ENCODE measurements at regions not wholly inside any gene's neighbourhood (a gene's known extent, or its start where the extent isn't known, plus 50 kb on each side); places are given as distances from the start of the nearest gene placed in this dataset.

- H3K9me3 ChIP-seq = no peaks in the 10 kb centered on the region
- H3K27me3 ChIP-seq (replicated peaks; ENCODE audit: insufficient read depth) = no peaks in the 10 kb centered on the region
- TF ChIP-seq CTCF (IDR thresholded peaks at IDR 0.05) (no peak), POLR2A (IDR thresholded peaks at IDR 0.05) (no peak), POLR2AphosphoS5 (IDR thresholded peaks at IDR 0.05) (no peak)
- H3K36me3 ChIP-seq = no peaks in the 10 kb centered on the region
- 60% methylated on average over 2 of the region's 2 CpGs for WGBS
- H3K4me3 ChIP-seq = no peak overlapping the region
- intact Hi-C loops (cut with DNase I) = no loop called here
- H3K27ac ChIP-seq = no peak overlapping the region
- no peaks in the 10 kb centered on the region for H3K4me1 ChIP-seq (replicated peaks)
- DNase-seq (ENCODE audit: low spot score) = no peak
These were observed 722.0 kb upstream of the ADAMTS16 start for GRCh38 chr5:4418084-4418483.

GRCh38 chr5:4419281-4419680, 720.8 kb upstream of the ADAMTS16 start:
- 69% methylated on average over 8 of the region's 8 CpGs for WGBS

GRCh38 chr5:4420177-4420576, 720.0 kb upstream of the ADAMTS16 start:
- 89% methylated on average over 3 of the region's 3 CpGs for WGBS
- Histone ChIP-seq H3K27me3 (replicated peaks; ENCODE audit: insufficient read depth) (no peaks in the 10 kb centered on the region), H3K9me3 (no peaks in the 10 kb centered on the region), H3K27ac (no peak overlapping the region), H3K4me3 (no peak overlapping the region), H3K36me3 (no peaks in the 10 kb centered on the region), H3K4me1 (replicated peaks) (no peaks in the 10 kb centered on the region)
- no peak for DNase-seq (ENCODE audit: low spot score)
- intact Hi-C loops (cut with DNase I) = no loop called here
- TF ChIP-seq POLR2AphosphoS5 (IDR thresholded peaks at IDR 0.05) (no peak), CTCF (IDR thresholded peaks at IDR 0.05) (no peak)

More at GRCh38 chr5:4419281-4419680, 720.8 kb upstream of the ADAMTS16 start:
- Histone ChIP-seq H3K27ac (no peak overlapping the region), H3K27me3 (replicated peaks; ENCODE audit: insufficient read depth) (no peaks in the 10 kb centered on the region), H3K9me3 (no peaks in the 10 kb centered on the region), H3K36me3 (no peaks in the 10 kb centered on the region), H3K4me1 (replicated peaks) (no peaks in the 10 kb centered on the region), H3K4me3 (no peak overlapping the region)
- intact Hi-C loops (cut with DNase I) = no loop called here
- TF ChIP-seq CTCF (IDR thresholded peaks at IDR 0.05) (no peak), POLR2A (IDR thresholded peaks at IDR 0.05) (no peak), POLR2AphosphoS5 (IDR thresholded peaks at IDR 0.05) (no peak)
- DNase-seq (ENCODE audit: low spot score) = no peak

- no peaks in the 10 kb centered on the region for H3K9me3 ChIP-seq
These were observed 719.4 kb upstream of the ADAMTS16 start for GRCh38 chr5:4420681-4421080.

More at GRCh38 chr5:4420681-4421080, 719.4 kb upstream of the ADAMTS16 start:
- intact Hi-C loops (cut with DNase I) = no loop called here
- H3K27ac ChIP-seq = no peak overlapping the region
- no peaks in the 10 kb centered on the region for H3K27me3 ChIP-seq (replicated peaks; ENCODE audit: insufficient read depth)
- WGBS = 85% methylated on average over 6 of the region's 6 CpGs
- no peak for TF ChIP-seq POLR2AphosphoS5 (IDR thresholded peaks at IDR 0.05)
- TF ChIP-seq CTCF (IDR thresholded peaks at IDR 0.05) = no peak
- no peak for TF ChIP-seq POLR2A (IDR thresholded peaks at IDR 0.05)
- H3K4me1 ChIP-seq (replicated peaks) = no peaks in the 10 kb centered on the region
- DNase-seq (ENCODE audit: low spot score) = no peak
- H3K4me3 ChIP-seq = no peak overlapping the region
- H3K36me3 ChIP-seq = no peaks in the 10 kb centered on the region

Data from prostate gland (tissue), 2 donors.